ENCODE measurements at regions not wholly inside any gene's neighbourhood (a gene's known extent, or its start where the extent isn't known, plus 50 kb on each side); places are given as distances from the start of the nearest gene placed in this dataset.
"Not testable (repeated sequence)": the region's sequence is repeated elsewhere in the genome, so short reads cannot be mapped to it uniquely, and the experiment has no call there.

DNA sequence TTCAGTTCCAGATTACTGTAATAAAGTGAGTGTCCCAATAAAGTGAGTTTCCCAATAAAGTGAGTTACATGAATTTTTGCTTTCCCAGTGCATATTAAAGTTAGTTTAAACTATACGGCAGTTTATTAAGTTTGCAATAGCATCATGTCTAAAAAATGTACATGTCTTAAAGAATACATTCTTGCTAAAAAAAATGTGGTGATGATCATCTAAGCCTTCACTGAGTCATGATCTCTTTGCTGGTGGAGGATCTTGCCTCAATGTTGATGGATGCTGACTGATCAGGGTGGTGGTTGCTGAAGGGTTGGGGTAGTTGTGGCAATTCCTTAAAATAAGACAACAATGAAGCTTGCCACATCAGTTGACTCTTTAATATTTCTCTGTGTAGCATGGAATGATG, 664.2 kb downstream of the TDRD15 start:
- no peak for DNase-seq (ENCODE audit: low read depth)
- TF ChIP-seq, protein P1, sequence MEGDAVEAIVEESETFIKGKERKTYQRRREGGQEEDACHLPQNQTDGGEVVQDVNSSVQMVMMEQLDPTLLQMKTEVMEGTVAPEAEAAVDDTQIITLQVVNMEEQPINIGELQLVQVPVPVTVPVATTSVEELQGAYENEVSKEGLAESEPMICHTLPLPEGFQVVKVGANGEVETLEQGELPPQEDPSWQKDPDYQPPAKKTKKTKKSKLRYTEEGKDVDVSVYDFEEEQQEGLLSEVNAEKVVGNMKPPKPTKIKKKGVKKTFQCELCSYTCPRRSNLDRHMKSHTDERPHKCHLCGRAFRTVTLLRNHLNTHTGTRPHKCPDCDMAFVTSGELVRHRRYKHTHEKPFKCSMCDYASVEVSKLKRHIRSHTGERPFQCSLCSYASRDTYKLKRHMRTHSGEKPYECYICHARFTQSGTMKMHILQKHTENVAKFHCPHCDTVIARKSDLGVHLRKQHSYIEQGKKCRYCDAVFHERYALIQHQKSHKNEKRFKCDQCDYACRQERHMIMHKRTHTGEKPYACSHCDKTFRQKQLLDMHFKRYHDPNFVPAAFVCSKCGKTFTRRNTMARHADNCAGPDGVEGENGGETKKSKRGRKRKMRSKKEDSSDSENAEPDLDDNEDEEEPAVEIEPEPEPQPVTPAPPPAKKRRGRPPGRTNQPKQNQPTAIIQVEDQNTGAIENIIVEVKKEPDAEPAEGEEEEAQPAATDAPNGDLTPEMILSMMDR (IDR thresholded peaks at IDR 0.05; ENCODE audit: insufficient read depth, low read depth, low read length, missing control alignments), result no peak
- no peak overlapping the region for H3K4me3 ChIP-seq (ENCODE audit: low read length)

DNA sequence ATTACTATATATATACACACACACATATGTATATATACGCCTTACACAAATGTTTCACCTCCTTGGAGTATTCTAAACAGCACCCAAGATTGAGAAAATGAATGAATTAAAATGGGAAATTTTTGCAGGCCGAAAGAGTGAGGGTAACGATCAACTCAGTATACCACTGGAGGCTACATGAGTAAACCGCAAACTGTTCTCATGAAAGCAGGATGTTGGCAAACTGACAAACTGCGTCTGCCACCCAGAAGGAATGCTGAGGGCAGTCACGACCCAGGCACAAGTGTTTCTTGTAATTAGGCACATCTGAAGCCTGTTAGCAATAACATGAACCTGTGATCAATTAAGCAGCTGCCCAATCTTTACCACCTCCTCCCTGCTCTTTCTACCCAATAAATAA, 666.5 kb downstream of the TDRD15 start:
- not testable (repeated sequence) for H3K4me3 ChIP-seq (ENCODE audit: low read length); DNase-seq (ENCODE audit: low read depth)

DNA sequence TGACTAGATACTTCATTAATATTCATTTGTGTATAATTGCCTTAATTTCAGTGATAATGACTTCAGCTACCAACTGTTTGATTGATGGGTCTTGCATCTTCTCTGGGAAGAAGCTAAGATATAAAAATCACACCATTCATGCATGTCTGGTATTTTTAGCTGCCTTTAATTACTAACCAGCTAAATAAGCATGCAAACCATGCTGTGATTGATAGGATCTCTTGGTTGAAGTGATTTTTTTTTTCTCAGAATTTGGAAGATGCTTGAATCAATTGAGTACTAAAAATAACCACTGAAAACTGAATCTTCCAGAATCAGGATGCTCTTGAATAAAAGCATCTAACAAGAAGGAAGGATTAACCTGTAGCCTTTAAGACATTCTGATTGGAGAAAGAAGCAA, 668.8 kb downstream of the TDRD15 start:
- no peak for DNase-seq (ENCODE audit: low read depth)
- H3K4me3 ChIP-seq (ENCODE audit: low read length), result no peak overlapping the region
- TF ChIP-seq, protein P1 (IDR thresholded peaks at IDR 0.05; ENCODE audit: insufficient read depth, low read depth, low read length, missing control alignments), result no peak

DNA sequence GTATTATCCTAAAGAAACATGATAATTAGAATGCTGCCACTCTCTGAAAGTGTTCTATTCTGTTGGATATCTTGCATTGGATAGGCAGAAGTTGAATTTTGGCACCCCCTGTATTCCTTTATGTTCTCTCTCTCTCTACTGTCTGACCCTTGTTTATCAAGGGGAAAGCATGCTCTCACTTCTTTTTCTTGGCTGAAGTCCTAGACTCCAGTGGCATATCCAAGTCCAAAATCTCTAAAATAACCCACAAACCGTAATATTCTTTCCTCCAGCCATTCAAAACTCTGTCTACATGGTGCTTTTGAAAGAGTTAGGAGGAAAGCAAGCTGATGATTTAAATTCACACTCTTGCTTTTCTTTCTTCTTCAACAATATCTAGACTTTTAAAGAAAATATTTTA, 669.7 kb downstream of the TDRD15 start:
- no peak overlapping the region for H3K4me3 ChIP-seq (ENCODE audit: low read length)
- TF ChIP-seq, protein P1 (IDR thresholded peaks at IDR 0.05; ENCODE audit: insufficient read depth, low read depth, low read length, missing control alignments), result no peak
- no peak for DNase-seq (ENCODE audit: low read depth)

DNA sequence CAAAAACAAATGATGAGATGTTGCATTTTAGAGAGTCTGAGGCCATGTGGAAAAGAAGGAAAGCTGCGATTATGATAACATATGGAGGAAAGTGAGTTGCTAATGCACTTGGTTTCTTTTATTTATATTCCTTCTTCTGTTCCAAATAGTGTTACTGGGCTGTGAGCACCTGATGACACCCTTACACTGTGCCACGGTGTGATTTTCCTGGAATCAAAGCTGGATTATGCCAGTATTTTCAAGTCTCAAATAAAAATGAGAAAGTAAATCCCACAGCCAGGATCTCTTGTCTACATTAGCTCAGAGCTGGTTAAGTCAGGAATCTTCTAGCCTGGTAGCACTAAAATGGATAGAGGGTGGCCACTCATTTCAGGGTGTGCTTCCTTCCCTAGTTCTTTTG, 670.8 kb downstream of the TDRD15 start:
- H3K4me3 ChIP-seq (ENCODE audit: low read length), result no peak overlapping the region
- DNase-seq (ENCODE audit: low read depth), result no peak
- TF ChIP-seq, protein P1 (IDR thresholded peaks at IDR 0.05; ENCODE audit: insufficient read depth, low read depth, low read length, missing control alignments), result no peak

DNA sequence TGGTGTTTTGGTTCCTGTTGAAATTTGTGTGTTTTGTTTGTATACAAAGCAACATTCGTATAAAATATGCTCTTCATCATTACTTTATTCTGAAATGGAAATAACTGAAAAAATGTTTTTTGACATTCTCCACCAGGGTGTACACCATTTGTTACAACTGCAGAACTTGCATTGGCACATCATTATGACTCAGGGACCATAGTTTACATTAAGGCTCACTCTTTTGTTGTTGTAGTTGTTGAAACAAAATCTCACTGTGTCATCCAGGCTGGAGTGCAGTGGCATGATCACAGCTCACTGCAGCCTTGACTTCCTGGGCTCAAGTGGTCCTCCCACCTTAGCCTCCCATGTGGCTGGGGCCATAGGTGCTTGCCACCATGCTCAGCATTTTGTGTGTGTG, 676.6 kb downstream of the TDRD15 start:
- H3K4me3 ChIP-seq (ENCODE audit: low read length), result no peak overlapping the region
- TF ChIP-seq, protein P1 (IDR thresholded peaks at IDR 0.05; ENCODE audit: insufficient read depth, low read depth, low read length, missing control alignments), result no peak
- DNase-seq (ENCODE audit: low read depth), result no peak

DNA sequence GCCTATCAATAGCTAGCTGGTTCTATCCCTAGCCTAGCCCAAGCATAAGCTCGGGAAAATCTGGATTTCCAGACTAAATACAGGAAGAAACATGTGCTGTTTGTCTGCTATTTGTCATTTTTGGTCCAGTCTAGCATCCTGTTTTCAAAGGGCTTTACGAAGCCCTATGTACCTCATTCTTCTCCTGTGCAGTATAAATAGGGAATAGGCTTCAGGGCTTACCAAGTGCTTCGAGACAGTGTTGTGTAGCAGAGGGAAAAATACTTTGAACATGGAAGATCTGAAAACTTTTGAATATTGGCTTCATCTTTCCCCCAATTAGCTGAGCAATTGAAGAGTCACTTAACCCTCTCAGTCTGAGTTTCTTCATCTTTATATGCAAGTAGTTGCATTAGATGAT, 679.8 kb downstream of the TDRD15 start:
- DNase-seq (ENCODE audit: low read depth), result no peak
- TF ChIP-seq, protein P1 (IDR thresholded peaks at IDR 0.05; ENCODE audit: insufficient read depth, low read depth, low read length, missing control alignments), result no peak

DNA sequence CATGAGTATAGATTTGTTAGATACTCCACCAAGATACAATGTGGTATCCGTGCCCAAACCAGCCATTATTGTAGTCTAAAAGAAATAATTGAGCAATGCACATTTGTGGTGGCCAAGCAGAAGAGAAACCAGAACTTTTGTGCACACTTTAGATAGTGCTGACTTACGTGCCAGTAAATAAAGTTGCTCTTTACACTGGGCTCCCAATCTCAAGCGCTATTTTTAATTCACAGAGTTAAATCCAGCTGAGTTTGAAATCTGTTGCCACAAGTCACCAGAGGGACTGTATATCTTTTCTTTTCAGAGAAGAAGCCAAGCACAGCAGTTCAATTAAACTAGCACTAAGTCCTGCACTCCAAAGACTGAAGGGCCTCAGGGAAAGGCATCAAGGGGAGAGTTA, 680.4 kb downstream of the TDRD15 start:
- TF ChIP-seq, protein P1 (IDR thresholded peaks at IDR 0.05; ENCODE audit: insufficient read depth, low read depth, low read length, missing control alignments), result no peak
- no peak overlapping the region for H3K4me3 ChIP-seq (ENCODE audit: low read length)
- DNase-seq (ENCODE audit: low read depth), result no peak

More for the DNA sequence above, 679.8 kb downstream of the TDRD15 start:
- no peak overlapping the region for H3K4me3 ChIP-seq (ENCODE audit: low read length)

Measured in epithelial cell of esophagus (primary cell).